Pancreas (tissue), 10 donors: ENCODE measurements at regions not wholly inside any gene's neighbourhood (a gene's known extent, or its start where the extent isn't known, plus 50 kb on each side); places are given as distances from the start of the nearest gene placed in this dataset.

Experiments
- ATAC-seq, 4 donors: fragments of 200-7000 bp; cut with Tn5 transposase; one replicate each; pipeline versions ENCODE4 v1.8.0 to v1.9.1; 2020; ENCODE audit warnings: mild to moderate bottlenecking in 4 of 4, moderate library complexity in 4 of 4
- DNase-seq, 6 donors: peaks; one replicate each; pipeline ENCODE4 v3.0.0-alpha.2; 2020
- FAIRE-seq: peaks from 2 replicates; lab custom pipeline; 2012; peaks lifted over from hg19 to GRCh38; lab: Jason Lieb, UNC
- H3K27ac ChIP-seq, 4 donors: fragments of 200-600 bp; sonication (generic); 1 replicate in 3 of 4; 2 replicates in 1 of 4; pipeline versions ENCODE4 v1.5.0 to v1.8.0; 2020
- H3K27me3 ChIP-seq, 4 donors: fragments of 200-600 bp; one replicate each; pipeline ENCODE4 v1.8.0; 2021
- H3K36me3 ChIP-seq, 3 donors: fragments of 200-600 bp; sonication (generic) in 1 of 3; one replicate each; pipeline versions ENCODE4 v1.5.0 to v1.8.0; 2020 to 2021
- H3K4me1 ChIP-seq, 3 donors: fragments of 200-600 bp; one replicate each; pipeline ENCODE4 v1.8.0; 2021
- H3K4me3 ChIP-seq, 4 donors: fragments of 200-600 bp; sonication (generic) in 2 of 4; one replicate each; pipeline versions ENCODE4 v1.5.0 to v1.8.0; 2020 to 2021
- H3K9me3 ChIP-seq, 4 donors: fragments of 200-600 bp; one replicate each; pipeline ENCODE4 v1.8.0; 2021
- CTCF ChIP-seq, 4 donors: fragments of 200-600 bp; sonication (generic) in 3 of 4; IDR thresholded peaks; one replicate each; pipeline versions ENCODE4 v1.5.0 to v1.8.0; 2021; ENCODE audit warnings: antibody characterized with exemption in 4 of 4
- WGBS, 2 donors: extraction: QIAGEN DNeasy Blood & Tissue Kit; methylation state at CpG; one replicate each; pipeline ENCODE4 v1.1.7; 2013; 5-methylcytosine and 5-hydroxymethylcytosine counted together
- intact Hi-C, 3 donors: fragments of 100-400 bp; cut with DNase I; formaldehyde crosslinking; loops; one replicate each; pipeline versions ENCODE4 v1.11.1 to v1.14.2; 2022
- donor health status: healthy with polysubstance abuse.
- donor health status: DM: no; HTN: no; CAD: no; lungs with moderate emphysema.
- donor health status: DM: no; HTN: no; CAD: no.
- donor health status: control.
- donor health status: control.
- donor health status: Bipolar disorder and iron deficiency.
- donor health status: DM: yes; HTN: yes; CAD: no.
- donor health status: DM: no; HTN: no; CAD: no.
- donor health status: DM: no; HTN: no; CAD: no.
- donor health status: DM: yes; HTN: yes; CAD: no.

GRCh38 chr13:104181526-104182231, 1115.5 kb upstream of the SLC10A2 start:
- no peak overlapping the region for H3K27ac ChIP-seq
- no peaks in the 10 kb centered on the region for H3K4me1 ChIP-seq
- WGBS, 2 donors: 82 to 93% methylated on average over 3 of the region's 3 CpGs
- no peak for TF ChIP-seq CTCF (IDR thresholded peaks at IDR 0.05)
- H3K4me3 ChIP-seq: no peak overlapping the region
- no peaks in the 10 kb centered on the region for H3K27me3 ChIP-seq
- no peaks in the 10 kb centered on the region for H3K9me3 ChIP-seq
- intact Hi-C loops: no loop called here
- DNase-seq: no peak
- ATAC-seq: no peak
- H3K36me3 ChIP-seq: no peaks in the 10 kb centered on the region
- FAIRE-seq: no peak

DNA sequence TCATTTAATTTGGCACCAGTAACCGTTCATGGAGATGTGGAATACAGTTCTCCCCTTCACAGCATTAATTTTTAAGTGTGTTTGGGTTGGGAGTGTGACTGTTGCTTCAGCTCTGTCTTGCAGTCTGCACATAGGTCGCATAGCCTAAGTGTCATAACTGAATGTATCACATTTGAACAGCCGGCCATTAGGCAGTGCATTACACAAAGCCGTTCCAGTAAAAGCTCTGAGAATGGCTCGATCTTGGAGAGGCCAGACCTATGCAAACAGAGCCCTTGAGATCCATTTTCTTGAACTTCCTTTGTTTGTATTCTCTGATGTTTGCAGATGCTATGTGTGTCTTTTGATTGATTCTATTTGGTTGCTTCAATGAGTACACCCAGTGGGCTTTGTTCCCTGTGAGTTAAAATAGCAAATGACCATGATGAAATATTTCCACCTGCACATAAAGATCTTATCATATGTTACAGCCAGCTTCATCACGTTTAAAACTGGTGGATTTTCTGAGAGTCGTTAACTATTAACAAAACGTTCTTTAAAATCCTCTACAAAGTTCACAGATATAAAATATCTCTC, 1104.9 kb upstream of the SLC10A2 start:
- no peak overlapping the region for H3K27ac ChIP-seq
- no peak for DNase-seq
- H3K27me3 ChIP-seq: no peaks in the 10 kb centered on the region
- no peak for TF ChIP-seq CTCF (IDR thresholded peaks at IDR 0.05)
- H3K4me3 ChIP-seq: no peak overlapping the region
- no peak for FAIRE-seq
- WGBS, 2 donors: 38 to 45% methylated on average over 8 of the region's 8 CpGs
- H3K36me3 ChIP-seq: no peaks in the 10 kb centered on the region
- no peak for ATAC-seq
- no peaks in the 10 kb centered on the region for H3K9me3 ChIP-seq
- no peaks in the 10 kb centered on the region for H3K4me1 ChIP-seq
- intact Hi-C loops: no loop called here

DNA sequence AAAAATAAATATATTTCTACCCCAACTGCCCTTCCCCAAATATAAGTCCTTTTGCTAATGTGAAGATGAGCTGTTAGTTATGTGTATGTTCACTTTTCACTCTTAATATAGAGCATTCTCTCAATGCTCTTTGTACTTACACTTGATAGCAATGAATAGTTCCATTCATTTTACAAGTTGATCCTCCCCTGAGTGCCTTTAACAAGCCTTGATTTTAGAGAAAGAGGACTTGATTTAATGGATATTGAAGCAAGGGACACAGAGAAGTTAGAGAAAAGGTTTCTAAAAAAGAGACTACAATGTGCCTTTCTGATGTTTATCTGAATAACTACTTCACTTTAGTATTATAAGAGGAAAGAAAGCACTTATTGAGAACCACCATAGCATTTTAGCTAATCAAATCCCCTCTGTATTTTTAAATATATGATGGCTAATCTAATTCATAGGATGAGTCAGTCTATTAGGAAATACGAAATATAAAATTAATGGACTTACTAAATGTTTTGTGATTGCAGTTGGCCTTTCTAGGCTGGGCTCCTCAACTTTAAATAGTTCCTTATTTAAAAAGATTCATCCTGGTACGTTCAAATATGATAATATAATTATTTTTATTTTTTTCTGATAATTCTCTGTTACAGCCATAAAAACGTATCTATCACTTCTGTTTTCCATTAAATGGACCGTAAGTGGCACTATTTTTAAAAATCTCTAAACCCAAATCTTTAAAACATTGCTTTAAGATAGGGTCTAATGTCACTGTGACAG, 1097.8 kb upstream of the SLC10A2 start:
- no peak for TF ChIP-seq CTCF (IDR thresholded peaks at IDR 0.05)
- 74 to 82% methylated on average over 4 of the region's 4 CpGs for WGBS, 2 donors
- FAIRE-seq: no peak
- no peak overlapping the region for H3K27ac ChIP-seq
- H3K27me3 ChIP-seq: no peaks in the 10 kb centered on the region
- ATAC-seq: no peak
- no peaks in the 10 kb centered on the region for H3K9me3 ChIP-seq
- no peaks in the 10 kb centered on the region for H3K36me3 ChIP-seq
- no peak overlapping the region for H3K4me3 ChIP-seq
- DNase-seq: no peak
- H3K4me1 ChIP-seq: no peaks in the 10 kb centered on the region
- intact Hi-C loops: no loop called here

DNA sequence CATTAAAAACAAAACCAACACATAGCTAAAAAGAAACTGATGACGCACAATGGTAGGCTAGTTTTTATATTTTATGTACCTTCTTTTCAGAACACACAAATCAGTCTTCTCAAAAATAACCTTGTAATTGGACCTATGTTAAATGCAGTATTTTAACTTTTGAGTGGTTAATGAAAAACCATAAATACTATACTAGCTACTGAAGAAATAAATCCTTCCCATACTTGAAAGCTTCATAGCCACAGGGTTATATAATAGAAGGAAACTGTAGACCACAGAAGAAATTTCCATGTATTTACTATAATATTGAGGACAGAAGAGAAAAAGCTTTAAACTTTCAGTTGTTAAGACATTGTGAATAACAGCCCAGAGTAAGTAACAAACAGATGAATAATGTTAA, 1094.3 kb upstream of the SLC10A2 start:
- no peaks in the 10 kb centered on the region for H3K27me3 ChIP-seq
- no peak for FAIRE-seq
- no peak for ATAC-seq
- no peaks in the 10 kb centered on the region for H3K9me3 ChIP-seq
- TF ChIP-seq CTCF (IDR thresholded peaks at IDR 0.05): no peak
- no peak overlapping the region for H3K4me3 ChIP-seq
- 84 to 89% methylated on average over 1 of the region's 1 CpG for WGBS, 2 donors
- DNase-seq: no peak
- intact Hi-C loops: no loop called here
- no peaks in the 10 kb centered on the region for H3K36me3 ChIP-seq
- H3K27ac ChIP-seq: no peak overlapping the region
- no peaks in the 10 kb centered on the region for H3K4me1 ChIP-seq
